Large intestine (tissue), 3 donors: ENCODE measurements at regions not wholly inside any gene's neighbourhood (a gene's known extent, or its start where the extent isn't known, plus 50 kb on each side); places are given as distances from the start of the nearest gene placed in this dataset.
"Not testable (repeated sequence)": the region's sequence is repeated elsewhere in the genome, so short reads cannot be mapped to it uniquely, and the experiment has no call there.

Experiments used
- DNase-seq, 2 donors: peaks; one replicate each; pipeline versions ENCODE4 v3.0.0 to v3.0.0-alpha.2; 2013
- H3K27ac ChIP-seq: one replicate; pipeline ENCODE4 v1.5.1; 2013; ENCODE audit warnings: low read length
- H3K27me3 ChIP-seq: 2 replicates; pipeline ENCODE4 v1.6.1; 2013; ENCODE audit warnings: low read length; ENCODE audit not compliant: control insufficient read depth, insufficient read depth
- H3K36me3 ChIP-seq: 2 replicates; pipeline ENCODE4 v1.6.1; 2013; ENCODE audit warnings: low read length; ENCODE audit not compliant: control insufficient read depth, insufficient read depth
- H3K4me1 ChIP-seq: one replicate; pipeline ENCODE4 v1.6.1; 2013; ENCODE audit warnings: low read length; ENCODE audit not compliant: control insufficient read depth, insufficient read depth
- H3K4me3 ChIP-seq: one replicate; pipeline ENCODE4 v1.5.1; 2013; ENCODE audit warnings: low read length
- H3K9me3 ChIP-seq: one replicate; pipeline ENCODE4 v1.6.1; 2013; ENCODE audit warnings: mild to moderate bottlenecking, low read depth, low read length, moderate library complexity; ENCODE audit not compliant: control insufficient read depth
- WGBS: methylation state at CpG from one replicate; pipeline ENCODE4 v1.1.5; 2013; ENCODE audit warnings: low lambda C conversion rate; ENCODE audit not compliant: insufficient coverage; 5-methylcytosine and 5-hydroxymethylcytosine counted together

GRCh38 chr11:69220561-69221051 lies 64.9 kb downstream of the SMIM38 start:
- DNase-seq: no peak
- no peaks in the 10 kb centered on the region for H3K36me3 ChIP-seq
- no CpG with 5 or more reads among the region's 13 CpGs for WGBS
- no peak overlapping the region for H3K27ac ChIP-seq
- H3K4me1 ChIP-seq: no peaks in the 10 kb centered on the region
- H3K9me3 ChIP-seq: no peaks in the 10 kb centered on the region
- no peak overlapping the region for H3K4me3 ChIP-seq
- H3K27me3 ChIP-seq: no peaks in the 10 kb centered on the region

- Histone ChIP-seq H3K9me3 (no peaks in the 10 kb centered on the region), H3K27me3 (no peaks in the 10 kb centered on the region), H3K36me3 (no peaks in the 10 kb centered on the region), H3K27ac (no peak overlapping the region), H3K4me1 (no peaks in the 10 kb centered on the region), H3K4me3 (no peak overlapping the region)
- DNase-seq: no peak
- 60% methylated on average over 1 of the region's 4 CpGs for WGBS
These were observed 65.4 kb downstream of the SMIM38 start for GRCh38 chr11:69221086-69221485.

- H3K4me1 ChIP-seq, H3K36me3 ChIP-seq, H3K27ac ChIP-seq, H3K27me3 ChIP-seq, DNase-seq, H3K9me3 ChIP-seq, H3K4me3 ChIP-seq: not testable (repeated sequence)
- WGBS: no CpG with 5 or more reads among the region's 8 CpGs
These were observed 65.9 kb downstream of the SMIM38 start for GRCh38 chr11:69221636-69222035.

- Histone ChIP-seq H3K9me3 (peaks cover 4% of the 10 kb centered on the region), H3K27me3 (no peaks in the 10 kb centered on the region)
- no peak for DNase-seq
These were observed 66.7 kb upstream of the MYEOV start for GRCh38 chr11:69227271-69227670.

GRCh38 chr11:69229511-69229910 lies 64.4 kb upstream of the MYEOV start:
- Histone ChIP-seq H3K9me3 (peaks cover 4% of the 10 kb centered on the region), H3K4me3 (no peak overlapping the region), H3K27ac (no peak overlapping the region), H3K27me3 (no peaks in the 10 kb centered on the region), H3K4me1 (no peaks in the 10 kb centered on the region), H3K36me3 (no peaks in the 10 kb centered on the region)
- WGBS: no CpG with 5 or more reads among the region's 4 CpGs
- DNase-seq: no peak

More at GRCh38 chr11:69227271-69227670, 66.7 kb upstream of the MYEOV start:
- no peaks in the 10 kb centered on the region for H3K4me1 ChIP-seq
- no peak overlapping the region for H3K27ac ChIP-seq
- H3K36me3 ChIP-seq: no peaks in the 10 kb centered on the region
- WGBS: no CpG with 5 or more reads among the region's 1 CpG
- H3K4me3 ChIP-seq: no peak overlapping the region

- no CpG with 5 or more reads among the region's 9 CpGs for WGBS
- Histone ChIP-seq H3K4me3 (no peak overlapping the region), H3K27me3 (no peaks in the 10 kb centered on the region), H3K36me3 (no peaks in the 10 kb centered on the region), H3K9me3 (peaks cover 4% of the 10 kb centered on the region), H3K4me1 (no peaks in the 10 kb centered on the region), H3K27ac (no peak overlapping the region)
- no peak for DNase-seq
These were observed 63.0 kb upstream of the MYEOV start for GRCh38 chr11:69230856-69231425.

- Histone ChIP-seq H3K27ac (no peak overlapping the region), H3K27me3 (no peaks in the 10 kb centered on the region), H3K4me3 (no peak overlapping the region), H3K36me3 (no peaks in the 10 kb centered on the region), H3K9me3 (peaks cover 4% of the 10 kb centered on the region), H3K4me1 (no peaks in the 10 kb centered on the region)
- no peak for DNase-seq
- WGBS: no CpG with 5 or more reads among the region's 9 CpGs
These were observed 62.4 kb upstream of the MYEOV start for GRCh38 chr11:69231466-69232018.

- Histone ChIP-seq H3K9me3 (peaks cover 4% of the 10 kb centered on the region), H3K27me3 (no peaks in the 10 kb centered on the region), H3K4me3 (no peak overlapping the region), H3K4me1 (no peaks in the 10 kb centered on the region), H3K36me3 (no peaks in the 10 kb centered on the region), H3K27ac (no peak overlapping the region)
- DNase-seq: no peak
- no CpG with 5 or more reads among the region's 19 CpGs for WGBS
These were observed 60.9 kb upstream of the MYEOV start for GRCh38 chr11:69232821-69233743.

GRCh38 chr11:69233744-69234570 lies 60.0 kb upstream of the MYEOV start:
- Histone ChIP-seq H3K36me3 (no peaks in the 10 kb centered on the region), H3K27ac (no peak overlapping the region), H3K4me3 (no peak overlapping the region), H3K4me1 (no peaks in the 10 kb centered on the region), H3K9me3 (peaks cover 4% of the 10 kb centered on the region), H3K27me3 (no peaks in the 10 kb centered on the region)
- DNase-seq: no peak
- 83% methylated on average over 2 of the region's 26 CpGs for whole genome bisulfite sequencing
